ENCODE measurements at regions not wholly inside any gene's neighbourhood (a gene's known extent, or its start where the extent isn't known, plus 50 kb on each side); places are given as distances from the start of the nearest gene placed in this dataset.

DNA sequence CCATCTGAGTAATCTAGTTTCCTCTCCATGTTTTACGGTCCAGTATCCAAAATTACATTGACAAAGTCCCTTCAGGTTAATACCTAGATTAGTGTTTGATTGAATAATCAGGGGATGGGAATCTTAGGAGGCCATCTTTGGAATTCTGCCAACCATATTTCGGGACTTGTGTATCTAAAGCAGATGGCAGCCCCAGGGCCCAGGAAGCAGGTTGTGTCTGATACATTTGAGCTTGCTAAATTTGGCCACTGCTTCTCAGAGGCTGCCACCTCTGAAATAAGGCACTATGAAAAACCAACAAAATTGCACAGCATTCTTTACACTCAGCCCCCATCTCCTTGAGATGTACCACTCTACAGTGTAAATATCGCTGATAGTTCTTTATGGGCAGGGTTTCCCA, 102.1 kb downstream of the ASB9 start:
- no peak overlapping the region for H3K4me3 ChIP-seq
- TF ChIP-seq, protein P1, sequence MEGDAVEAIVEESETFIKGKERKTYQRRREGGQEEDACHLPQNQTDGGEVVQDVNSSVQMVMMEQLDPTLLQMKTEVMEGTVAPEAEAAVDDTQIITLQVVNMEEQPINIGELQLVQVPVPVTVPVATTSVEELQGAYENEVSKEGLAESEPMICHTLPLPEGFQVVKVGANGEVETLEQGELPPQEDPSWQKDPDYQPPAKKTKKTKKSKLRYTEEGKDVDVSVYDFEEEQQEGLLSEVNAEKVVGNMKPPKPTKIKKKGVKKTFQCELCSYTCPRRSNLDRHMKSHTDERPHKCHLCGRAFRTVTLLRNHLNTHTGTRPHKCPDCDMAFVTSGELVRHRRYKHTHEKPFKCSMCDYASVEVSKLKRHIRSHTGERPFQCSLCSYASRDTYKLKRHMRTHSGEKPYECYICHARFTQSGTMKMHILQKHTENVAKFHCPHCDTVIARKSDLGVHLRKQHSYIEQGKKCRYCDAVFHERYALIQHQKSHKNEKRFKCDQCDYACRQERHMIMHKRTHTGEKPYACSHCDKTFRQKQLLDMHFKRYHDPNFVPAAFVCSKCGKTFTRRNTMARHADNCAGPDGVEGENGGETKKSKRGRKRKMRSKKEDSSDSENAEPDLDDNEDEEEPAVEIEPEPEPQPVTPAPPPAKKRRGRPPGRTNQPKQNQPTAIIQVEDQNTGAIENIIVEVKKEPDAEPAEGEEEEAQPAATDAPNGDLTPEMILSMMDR (IDR thresholded peaks at IDR 0.05): no peak
- no peaks in the 10 kb centered on the region for H3K36me3 ChIP-seq
- no peaks in the 10 kb centered on the region for H3K9me3 ChIP-seq
- H3K4me1 ChIP-seq (ENCODE audit: control insufficient read depth in 1 of 2, low read depth in 2 of 2): no peaks in the 10 kb centered on the region
- ATAC-seq (ENCODE audit: insufficient number of reproducible peaks, low FRiP score, low read depth) (no peak), DNase-seq (ENCODE audit: low spot score) (no peak)
- H3K27ac ChIP-seq: no peak overlapping the region
- H3K27me3 ChIP-seq (replicated peaks; ENCODE audit: insufficient read depth): no peaks in the 10 kb centered on the region

DNA sequence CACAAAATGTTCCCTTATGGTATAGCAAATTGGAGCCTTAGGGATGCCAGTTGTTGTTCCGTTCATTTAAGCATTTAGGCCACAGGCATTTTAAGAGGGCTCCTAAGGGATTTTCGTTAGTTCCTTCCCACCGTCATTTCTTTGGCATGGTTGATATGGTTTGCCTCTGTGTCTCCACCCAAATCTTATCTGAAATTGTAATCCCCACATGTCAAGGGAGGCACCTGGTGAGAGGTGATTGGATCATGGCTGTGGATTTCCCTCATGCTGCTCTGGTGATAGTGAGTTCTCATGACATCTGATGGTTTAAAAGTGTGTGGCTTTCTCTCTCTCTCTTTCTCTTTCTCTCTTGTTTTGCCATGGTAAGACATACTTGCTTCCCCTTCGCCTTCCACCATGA, 104.1 kb downstream of the ASB9 start:
- DNase-seq (ENCODE audit: low spot score) (no peak), ATAC-seq (ENCODE audit: insufficient number of reproducible peaks, low FRiP score, low read depth) (no peak)
- TF ChIP-seq, protein P1 (IDR thresholded peaks at IDR 0.05): no peak
- H3K4me3 ChIP-seq: no peak overlapping the region
- H3K36me3 ChIP-seq: no peaks in the 10 kb centered on the region
- H3K9me3 ChIP-seq: no peaks in the 10 kb centered on the region
- H3K4me1 ChIP-seq (ENCODE audit: control insufficient read depth in 1 of 2, low read depth in 2 of 2): no peaks in the 10 kb centered on the region
- H3K27ac ChIP-seq: no peak overlapping the region
- no peaks in the 10 kb centered on the region for H3K27me3 ChIP-seq (replicated peaks; ENCODE audit: insufficient read depth)

DNA sequence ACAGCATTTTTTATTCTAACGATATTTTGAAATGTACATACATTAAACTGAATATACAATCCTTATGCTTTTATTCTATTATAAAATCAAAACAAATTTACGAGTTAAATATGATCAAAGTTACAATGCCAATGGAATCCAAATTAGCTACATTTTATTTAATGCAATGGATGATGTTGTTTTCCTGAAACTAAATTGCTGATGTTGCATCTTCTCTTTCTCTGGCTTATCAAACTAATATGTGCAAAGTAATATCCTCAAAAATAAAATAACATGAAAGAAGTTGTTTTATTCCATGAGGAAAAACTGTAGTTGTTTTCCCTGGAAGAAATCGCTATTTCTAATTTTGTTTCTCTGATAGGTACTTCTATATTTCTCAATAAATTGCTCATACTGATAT, 106.8 kb downstream of the ASB9 start:
- Histone ChIP-seq H3K27ac (no peak overlapping the region), H3K9me3 (no peaks in the 10 kb centered on the region), H3K27me3 (replicated peaks; ENCODE audit: insufficient read depth) (no peaks in the 10 kb centered on the region), H3K36me3 (no peaks in the 10 kb centered on the region), H3K4me1 (ENCODE audit: control insufficient read depth in 1 of 2, low read depth in 2 of 2) (no peaks in the 10 kb centered on the region), H3K4me3 (no peak overlapping the region)
- DNase-seq (ENCODE audit: low spot score) (no peak), ATAC-seq (ENCODE audit: insufficient number of reproducible peaks, low FRiP score, low read depth) (no peak)
- TF ChIP-seq, protein P1 (IDR thresholded peaks at IDR 0.05): no peak

DNA sequence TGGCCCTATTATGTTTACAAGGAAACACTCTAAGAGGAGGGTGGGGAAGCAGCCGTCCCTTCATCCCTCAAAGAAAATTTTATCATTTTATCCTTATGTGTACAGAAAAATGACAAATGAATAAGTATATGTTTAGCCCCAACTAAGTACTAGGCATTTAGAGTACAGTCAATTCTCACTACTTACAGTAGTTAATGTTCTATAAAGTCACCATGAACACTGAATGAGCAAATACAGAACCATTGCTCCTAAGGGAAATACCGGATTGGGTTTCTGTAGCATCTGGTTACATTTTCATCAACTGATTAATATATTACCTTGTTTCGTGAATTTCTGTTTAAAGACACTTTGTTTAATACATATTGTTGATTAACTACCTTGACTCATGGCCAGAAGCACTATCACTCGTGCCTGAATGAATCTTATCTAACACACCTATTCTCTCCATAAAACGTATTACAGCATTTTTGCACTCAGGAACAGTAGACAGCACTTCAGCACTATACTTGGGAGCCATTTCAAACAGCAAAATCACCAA, 109.3 kb downstream of the ASB9 start:
- DNase-seq (ENCODE audit: low spot score) (no peak), ATAC-seq (ENCODE audit: insufficient number of reproducible peaks, low FRiP score, low read depth) (no peak)
- Histone ChIP-seq H3K27ac (no peak overlapping the region), H3K4me3 (no peak overlapping the region), H3K4me1 (ENCODE audit: control insufficient read depth in 1 of 2, low read depth in 2 of 2) (no peaks in the 10 kb centered on the region), H3K9me3 (no peaks in the 10 kb centered on the region), H3K27me3 (replicated peaks; ENCODE audit: insufficient read depth) (no peaks in the 10 kb centered on the region), H3K36me3 (no peaks in the 10 kb centered on the region)
- TF ChIP-seq, protein P1 (IDR thresholded peaks at IDR 0.05): no peak

DNA sequence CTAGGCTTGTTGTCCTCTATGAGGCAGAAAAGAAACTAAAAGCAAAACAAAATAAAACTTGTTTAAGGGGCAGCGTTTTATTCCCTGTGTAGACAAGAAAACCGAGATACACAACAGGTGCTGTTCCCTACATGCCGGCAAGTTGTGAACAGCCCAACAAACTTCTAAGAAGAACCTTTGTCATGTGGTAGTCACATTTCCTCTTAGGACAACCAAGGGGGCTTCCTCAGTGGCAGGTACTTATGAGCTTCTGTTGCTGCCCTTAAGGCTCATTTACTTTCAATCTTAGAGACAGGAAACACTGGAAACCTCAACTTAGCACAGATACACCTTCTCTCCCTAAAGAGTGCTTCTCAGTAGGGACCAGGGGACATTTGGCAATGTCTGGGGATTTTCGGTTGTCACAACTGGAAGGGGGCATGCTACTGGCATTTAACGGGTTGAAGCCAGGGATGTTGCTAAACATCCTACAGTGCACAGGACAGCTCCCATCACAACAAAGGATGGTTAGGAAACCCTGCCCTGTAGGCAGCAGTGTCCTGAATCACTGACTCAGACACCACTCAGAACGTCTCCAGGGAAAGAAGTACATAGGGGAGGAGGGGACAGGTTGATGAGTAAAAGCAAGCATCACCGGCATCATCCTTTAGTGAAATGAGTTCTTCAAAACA, 111.0 kb downstream of the ASB9 start:
- TF ChIP-seq, protein P1 (IDR thresholded peaks at IDR 0.05): no peak
- H3K4me3 ChIP-seq: no peak overlapping the region

More for the DNA sequence above, 111.0 kb downstream of the ASB9 start:
- no peaks in the 10 kb centered on the region for H3K4me1 ChIP-seq (ENCODE audit: control insufficient read depth in 1 of 2, low read depth in 2 of 2)
- ATAC-seq (ENCODE audit: insufficient number of reproducible peaks, low FRiP score, low read depth) (no peak), DNase-seq (ENCODE audit: low spot score) (no peak)
- no peaks in the 10 kb centered on the region for H3K9me3 ChIP-seq
- H3K27ac ChIP-seq: no peak overlapping the region
- H3K27me3 ChIP-seq (replicated peaks; ENCODE audit: insufficient read depth): no peaks in the 10 kb centered on the region
- no peaks in the 10 kb centered on the region for H3K36me3 ChIP-seq

All from thoracic aorta (tissue), 2 donors.